Cardiac fibroblast (primary cell): ENCODE measurements at regions not wholly inside any gene's neighbourhood (a gene's known extent, or its start where the extent isn't known, plus 50 kb on each side); places are given as distances from the start of the nearest gene placed in this dataset.

Experiments used
- DNase-seq, 2 donors: peaks; one replicate each; pipeline versions ENCODE4 v3.0.0 to v3.0.0-alpha.2; 2010; ENCODE audit warnings: low read depth in 2 of 2
- H3K4me3 ChIP-seq, 2 donors: replicated peaks in 1 of 2; 1 replicate in 1 of 2; 2 replicates in 1 of 2; pipeline ENCODE4 v1.5.1; 2011; ENCODE audit warnings: low read depth in 2 of 2, low read length in 2 of 2, mild to moderate bottlenecking in 2 of 2, moderate library complexity in 1 of 2
- CTCF ChIP-seq: IDR thresholded peaks from one replicate; pipeline ENCODE4 v1.5.1; 2011; ENCODE audit warnings: low read depth, mild to moderate bottlenecking, low read length, inconsistent platforms

GRCh38 chr3:81378552-81379293 lies 382.7 kb downstream of the GBE1 start:
- TF ChIP-seq CTCF: no peak
- DNase-seq: no peak
- H3K4me3 ChIP-seq: no peak overlapping the region

- DNase-seq: no peak
- no peak overlapping the region for H3K4me3 ChIP-seq
- TF ChIP-seq CTCF: no peak
These were observed 385.5 kb downstream of the GBE1 start for GRCh38 chr3:81375921-81376320.

- DNase-seq: no peak
- no peak overlapping the region for H3K4me3 ChIP-seq
- TF ChIP-seq CTCF: no peak
These were observed 397.0 kb downstream of the GBE1 start for GRCh38 chr3:81364411-81364810.

- no peak for DNase-seq
- no peak for TF ChIP-seq CTCF
- no peak overlapping the region for H3K4me3 ChIP-seq
These were observed 397.6 kb downstream of the GBE1 start for GRCh38 chr3:81363816-81364215.

GRCh38 chr3:81354119-81354518 lies 407.3 kb downstream of the GBE1 start:
- no peak overlapping the region for H3K4me3 ChIP-seq
- no peak for TF ChIP-seq CTCF
- DNase-seq: peak in 1 of 2 donors; percentile 21

- peak; percentile 26 for TF ChIP-seq CTCF
- no peak overlapping the region for H3K4me3 ChIP-seq
- peak; percentile 21 to 77 for DNase-seq
These were observed 408.6 kb downstream of the GBE1 start for GRCh38 chr3:81352867-81353266.
